Right hindlimb (tissue), 1 donor: ENCODE measurements at regions not wholly inside any gene's neighbourhood (a gene's known extent, or its start where the extent isn't known, plus 50 kb on each side); places are given as distances from the start of the nearest gene placed in this dataset.

Experiments
- DNase-seq: peaks from one replicate; pipeline ENCODE4 v3.0.0-alpha.2; 2018

DNA sequence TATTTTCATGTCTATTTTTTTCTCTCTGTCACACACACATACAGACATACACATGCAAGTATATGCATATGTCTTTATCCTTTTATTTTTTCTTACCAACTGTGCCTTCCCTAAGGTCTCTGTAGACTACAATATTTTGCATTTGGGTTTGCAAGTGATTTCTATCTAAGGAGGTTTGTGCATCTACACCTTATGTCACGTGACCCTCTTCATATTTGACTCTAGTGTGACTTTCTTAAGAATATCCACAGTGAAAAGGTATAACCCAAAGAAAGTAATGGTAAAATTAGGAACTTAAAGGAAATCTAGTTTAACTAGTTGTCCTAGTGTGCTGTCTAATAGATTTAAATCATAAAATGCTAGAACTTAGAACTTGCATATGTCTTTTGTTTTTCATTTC is 298.8 kb upstream of the LRIG3 start:
- no peak for DNase-seq

DNA sequence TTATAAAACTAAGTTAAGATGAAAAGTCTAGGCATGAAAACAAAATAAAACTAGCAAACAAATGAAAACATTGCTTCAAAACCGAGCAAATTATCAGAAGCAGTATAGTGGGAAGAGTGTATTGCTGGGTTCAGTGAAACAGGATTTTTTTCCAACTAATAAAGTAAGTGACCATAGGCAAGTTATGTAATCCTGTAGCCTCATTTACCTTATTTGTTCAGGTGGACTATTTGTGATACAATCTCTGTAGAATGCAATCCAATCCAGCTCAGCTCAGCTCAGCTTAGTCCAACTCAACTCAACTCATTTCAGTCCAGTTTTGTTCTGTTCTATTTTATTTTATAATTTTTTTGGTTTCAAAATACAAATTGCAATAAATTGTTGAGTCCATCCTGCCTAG is 276.7 kb upstream of the LRIG3 start:
- DNase-seq, result no peak

DNA sequence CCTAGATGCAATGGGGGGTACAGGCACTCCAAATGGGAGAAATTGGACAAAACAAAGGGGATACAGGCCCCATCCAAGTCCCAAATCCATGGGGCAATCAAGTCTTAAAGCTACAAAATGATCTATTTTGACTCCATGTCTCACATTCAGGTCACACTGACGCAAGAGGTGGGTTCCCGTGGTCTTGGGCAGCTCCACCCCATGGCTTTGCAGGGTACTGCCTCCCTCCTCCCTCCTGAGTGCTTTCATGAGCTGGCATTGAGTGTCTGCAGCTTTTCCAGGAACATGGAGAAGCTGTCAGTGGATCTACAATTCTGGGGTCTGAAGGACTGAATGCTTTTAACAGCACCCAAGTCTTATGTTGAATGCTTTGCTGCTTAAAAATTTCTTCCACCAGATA is 274.5 kb upstream of the LRIG3 start:
- no peak for DNase-seq

DNA sequence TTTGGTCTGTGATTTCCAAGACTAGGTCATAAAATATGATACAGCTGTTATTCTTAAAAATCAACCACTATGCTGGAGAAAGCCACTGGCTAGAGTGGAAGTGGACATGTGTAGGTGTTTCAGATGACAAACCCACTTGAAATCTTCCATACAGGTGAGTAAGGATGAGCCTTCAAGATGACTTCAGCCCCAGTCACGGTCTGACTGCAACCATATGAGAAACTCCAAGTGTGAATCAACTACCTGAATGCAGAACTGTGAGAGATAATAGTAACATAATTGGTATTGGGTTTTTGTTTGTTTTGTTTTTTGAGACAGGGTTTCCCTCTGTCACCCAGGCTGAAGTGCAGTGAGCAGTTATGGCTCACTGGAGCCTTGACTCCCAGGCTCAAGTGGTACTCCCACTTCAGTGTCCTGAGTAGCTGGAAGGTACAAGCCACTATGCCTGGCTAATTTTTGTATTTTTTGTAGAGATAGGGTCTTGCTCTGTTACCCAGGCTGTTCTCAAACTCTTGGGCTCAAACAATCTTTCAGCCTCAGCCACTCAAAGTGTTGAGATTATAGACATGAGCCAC is 273.3 kb upstream of the LRIG3 start:
- no peak for DNase-seq

DNA sequence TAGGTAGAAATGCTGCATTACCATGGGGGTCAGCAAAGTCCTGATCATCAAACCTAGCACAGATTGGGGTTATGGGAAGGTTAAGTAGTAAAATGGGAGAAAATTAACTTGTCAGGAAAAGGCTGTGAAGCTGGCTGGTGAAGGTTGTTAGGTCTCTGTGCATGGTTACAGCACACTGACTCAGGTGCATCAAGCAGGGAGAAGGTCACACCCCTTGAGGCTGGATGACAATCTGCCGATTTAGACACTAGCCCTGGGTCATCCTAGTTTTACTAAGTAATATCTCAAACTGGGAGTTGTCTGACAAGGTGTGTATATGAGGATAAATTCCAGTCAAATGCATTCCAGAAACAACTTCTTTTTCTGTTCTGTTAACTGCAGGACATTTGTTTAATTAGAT is 271.1 kb upstream of the LRIG3 start:
- DNase-seq, result no peak

DNA sequence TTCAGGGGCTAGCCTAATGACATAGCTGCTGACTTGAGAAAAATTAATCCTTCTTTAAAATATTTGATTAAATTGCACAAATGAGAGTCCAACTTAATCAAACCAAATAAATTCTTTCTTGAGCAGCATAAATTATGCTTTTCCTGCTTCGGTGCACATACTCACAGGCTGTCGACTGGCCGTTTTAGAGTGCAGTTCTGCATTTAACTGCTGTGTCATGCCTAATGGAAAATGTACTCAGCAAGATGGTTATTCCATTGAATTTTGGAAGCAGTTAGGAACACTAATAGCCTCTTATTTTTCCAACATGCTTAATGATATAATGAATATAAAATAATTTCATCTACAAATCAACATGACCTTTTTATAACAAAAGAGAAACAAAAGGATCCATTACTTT is 266.1 kb upstream of the LRIG3 start:
- no peak for DNase-seq

DNA sequence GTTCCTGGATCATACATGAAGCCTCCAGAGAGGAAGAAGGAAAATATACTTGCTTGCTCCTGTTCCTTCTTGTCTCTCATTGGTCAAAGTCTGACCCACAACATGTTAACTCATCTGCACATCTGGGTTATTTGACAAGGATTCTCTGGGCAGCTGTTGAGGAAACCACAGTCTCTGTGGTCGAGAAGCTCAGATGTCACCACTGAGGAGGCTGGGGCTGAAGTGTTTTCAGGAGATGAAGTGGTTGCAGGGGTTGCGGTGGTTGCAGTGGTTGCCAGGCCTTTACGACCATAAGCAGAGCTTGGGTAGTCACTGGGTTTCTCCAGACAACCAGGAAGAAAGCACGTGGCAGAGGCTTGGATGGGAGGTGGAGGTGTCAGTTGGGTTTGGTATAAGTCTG is 265.0 kb upstream of the LRIG3 start:
- DNase-seq, result no peak

DNA sequence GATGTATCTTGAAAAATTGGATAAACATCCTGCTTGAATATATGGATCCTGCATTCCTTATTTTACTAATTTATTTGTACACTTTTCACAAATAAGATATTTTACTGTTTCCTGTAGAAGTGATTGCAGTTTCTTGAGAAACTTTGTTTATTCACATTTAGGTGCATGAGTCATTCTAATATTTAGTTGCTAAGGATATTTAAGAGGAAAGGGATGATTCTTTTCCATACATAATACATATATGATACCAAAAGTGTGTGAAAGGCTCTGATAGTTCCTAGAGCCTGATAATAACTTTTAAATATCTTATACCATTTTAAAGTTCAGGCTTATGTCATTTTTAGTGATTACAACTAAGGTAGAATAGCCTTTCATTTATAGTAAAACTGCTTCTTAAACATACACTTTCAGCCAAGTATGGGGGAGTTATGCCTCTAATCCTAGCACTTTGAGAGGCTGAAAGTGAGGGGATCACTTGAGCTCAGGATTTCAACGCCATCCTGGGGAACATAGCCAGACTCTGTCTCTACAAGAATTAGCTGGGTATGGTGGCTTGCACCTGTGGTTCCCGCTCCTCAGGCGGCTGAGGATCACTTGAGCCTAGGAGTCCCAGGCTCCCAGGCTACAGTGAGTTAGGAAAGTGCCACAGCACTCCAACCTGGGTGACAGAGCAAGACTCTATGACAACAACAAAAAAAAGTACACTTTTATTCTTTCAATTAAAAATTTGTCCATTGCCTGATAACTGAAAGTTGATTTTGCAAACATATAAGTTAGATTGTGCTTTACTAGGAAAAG is 262.6 kb upstream of the LRIG3 start:
- no peak for DNase-seq

DNA sequence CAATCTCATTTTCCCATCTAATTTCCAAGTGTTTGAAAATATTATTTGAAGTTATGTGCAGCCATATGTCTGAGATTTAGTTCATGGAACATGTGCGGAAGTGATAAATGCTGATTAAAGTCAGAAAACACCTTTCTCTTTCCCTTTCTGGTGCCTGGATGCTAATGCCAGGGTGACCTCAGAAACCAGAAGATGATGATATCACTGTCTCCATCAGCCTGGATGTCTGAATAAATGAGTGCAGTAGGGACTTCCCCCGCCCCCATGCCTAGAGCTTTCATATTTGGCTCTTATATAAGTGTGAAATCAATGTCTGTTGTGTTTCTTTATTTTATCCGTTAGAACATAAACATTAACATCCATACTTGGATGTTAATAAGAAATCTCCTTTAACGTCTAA is 261.9 kb upstream of the LRIG3 start:
- DNase-seq, result no peak

DNA sequence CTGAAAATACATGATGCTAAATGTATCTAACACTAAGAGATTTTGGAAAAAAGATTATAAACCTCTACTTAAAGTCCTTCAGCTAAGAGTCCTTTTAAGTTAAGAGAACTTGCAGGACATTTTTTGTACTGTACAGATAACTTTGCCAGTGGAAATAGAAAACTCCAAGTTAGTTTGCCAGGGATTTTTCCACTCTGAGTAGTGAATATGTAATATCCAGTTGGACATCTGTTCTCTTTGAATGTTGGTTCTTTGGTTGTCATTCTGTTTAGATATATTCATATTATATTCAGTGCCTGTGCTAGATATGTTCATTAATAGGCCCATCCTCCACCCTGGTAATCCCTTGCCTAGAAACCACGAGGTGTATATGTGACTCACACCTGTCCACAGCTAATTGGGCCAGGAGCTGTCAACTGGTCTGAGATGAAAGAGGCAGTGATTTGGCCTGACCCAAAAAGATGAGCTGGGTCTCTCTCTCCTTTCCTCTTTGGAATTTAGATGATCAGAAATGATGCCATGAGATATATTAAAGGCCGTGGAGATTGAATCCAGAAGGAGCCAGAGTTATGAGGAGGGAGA is 261.0 kb upstream of the LRIG3 start:
- no peak for DNase-seq

DNA sequence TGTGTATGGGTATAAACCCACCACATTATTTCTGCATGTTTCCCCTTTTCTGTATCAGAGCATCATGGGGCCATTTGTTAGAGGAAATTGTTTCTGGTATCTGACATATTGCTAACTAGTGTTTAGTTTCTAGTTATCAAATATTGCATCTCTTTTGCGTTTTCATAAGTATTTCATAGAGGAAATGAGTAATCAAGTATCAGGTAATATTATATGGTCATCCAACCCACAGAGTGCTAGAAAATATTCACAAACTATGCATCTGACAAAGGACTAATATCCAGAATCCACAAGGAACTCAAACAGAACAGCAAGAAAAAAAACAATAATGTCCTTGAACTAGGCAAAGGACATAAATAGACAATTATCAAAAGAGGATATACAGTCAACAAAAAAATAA is 258.9 kb upstream of the LRIG3 start:
- no peak for DNase-seq

DNA sequence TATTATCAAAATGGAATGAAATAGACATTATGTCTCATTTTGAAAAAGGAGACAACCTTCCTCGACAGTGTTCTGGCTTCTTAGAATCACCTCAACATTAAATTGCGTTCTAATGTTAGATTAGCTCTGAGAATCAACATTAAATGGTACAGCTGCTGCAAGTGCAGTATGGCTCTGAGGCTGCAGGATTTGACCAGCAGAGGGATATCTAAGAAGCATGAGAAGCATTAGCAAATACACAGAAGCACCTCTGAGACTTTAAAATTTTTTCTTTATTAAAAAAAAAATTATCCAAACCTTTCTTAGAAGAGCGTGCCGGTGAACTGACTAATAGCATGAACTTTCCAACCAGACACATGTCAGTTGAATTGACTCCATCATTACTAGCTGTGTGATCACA is 253.4 kb upstream of the LRIG3 start:
- no peak for DNase-seq

DNA sequence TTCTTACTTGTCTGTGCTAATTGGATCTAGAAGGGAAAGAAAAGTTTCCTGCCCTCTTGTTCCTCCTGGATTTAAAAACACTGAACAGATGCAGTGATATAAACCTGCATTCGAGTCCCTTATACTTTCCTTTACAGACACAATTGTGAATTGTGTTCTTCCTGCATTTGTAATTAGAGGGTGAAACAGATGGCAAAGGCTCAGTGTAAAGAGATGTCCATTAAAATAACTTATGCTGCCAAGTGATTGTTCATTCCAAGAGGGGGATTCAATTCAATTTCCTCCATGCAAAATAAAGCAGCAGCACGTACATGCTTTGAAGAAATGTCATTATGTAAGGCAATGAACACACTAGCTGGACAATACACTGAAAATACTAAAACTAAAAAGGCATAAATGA is 248.3 kb upstream of the LRIG3 start:
- no peak for DNase-seq

DNA sequence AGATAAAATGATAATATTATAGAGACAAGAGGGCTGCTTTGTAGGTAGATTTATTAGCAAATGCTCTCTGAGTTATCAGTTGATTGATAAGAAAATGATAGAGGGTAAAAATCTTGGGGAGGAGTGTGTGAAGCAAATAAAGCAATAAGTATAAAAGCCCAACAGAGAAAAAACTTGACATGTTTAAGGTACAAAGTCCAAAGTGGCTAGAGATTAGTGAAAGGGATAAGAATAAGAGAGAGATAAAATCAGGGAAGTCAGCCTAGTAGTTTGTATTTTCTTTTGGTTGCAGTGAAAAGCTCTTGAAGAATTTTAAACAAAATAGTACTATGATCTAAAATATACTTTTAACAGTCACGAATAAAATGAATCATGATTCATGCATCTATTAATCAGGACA is 246.2 kb upstream of the LRIG3 start:
- DNase-seq, result no peak

DNA sequence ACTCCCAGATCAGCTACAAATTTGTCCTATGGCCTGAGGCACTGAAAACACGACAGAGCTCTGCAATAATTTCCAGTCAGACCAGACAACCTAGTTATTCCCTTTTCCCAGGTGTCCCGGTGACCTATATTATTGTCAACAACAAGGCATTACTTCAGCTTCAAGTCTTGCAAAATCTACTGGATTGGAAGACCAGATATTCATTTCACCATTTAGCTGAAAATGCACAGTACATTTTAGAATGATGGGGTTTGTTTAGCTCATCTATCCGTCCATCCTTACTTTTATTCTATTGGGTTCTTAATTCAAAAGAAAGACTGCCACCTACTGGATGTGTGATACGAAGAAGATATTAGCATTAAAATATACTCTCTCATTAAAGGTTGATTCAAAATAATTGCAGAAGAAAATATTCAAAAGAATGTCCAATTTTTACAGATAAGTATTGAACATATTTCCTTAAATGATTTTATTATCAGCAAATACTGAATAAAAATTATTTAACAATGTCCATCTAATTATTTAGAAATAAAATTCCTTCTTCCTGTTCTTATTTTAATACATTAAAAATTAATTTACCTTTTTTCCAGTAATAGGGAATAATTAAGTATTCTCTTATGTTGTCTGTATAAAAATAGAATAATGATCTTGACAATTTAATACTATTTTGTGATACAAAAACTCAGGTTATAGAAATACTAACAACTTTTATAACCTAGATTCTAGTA is 244.9 kb upstream of the LRIG3 start:
- no peak for DNase-seq

DNA sequence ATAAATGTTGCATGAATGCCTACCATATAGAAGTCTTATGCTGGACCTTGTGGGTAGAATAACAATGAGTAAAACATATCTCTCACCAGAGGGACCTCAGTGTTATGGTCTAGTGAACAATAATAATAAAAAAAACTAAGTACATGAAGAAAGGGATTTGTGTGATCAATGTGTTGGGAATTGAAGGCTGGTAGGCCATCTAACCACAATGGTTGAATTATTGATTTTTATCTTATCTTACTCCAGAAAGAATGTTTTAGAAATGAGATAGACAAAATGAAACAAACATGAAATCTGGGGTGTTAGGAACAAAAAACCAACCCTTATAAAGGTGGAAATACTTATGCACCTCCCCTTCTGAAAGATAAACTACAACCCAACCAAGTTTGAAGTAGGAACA is 243.9 kb upstream of the LRIG3 start:
- no peak for DNase-seq

DNA sequence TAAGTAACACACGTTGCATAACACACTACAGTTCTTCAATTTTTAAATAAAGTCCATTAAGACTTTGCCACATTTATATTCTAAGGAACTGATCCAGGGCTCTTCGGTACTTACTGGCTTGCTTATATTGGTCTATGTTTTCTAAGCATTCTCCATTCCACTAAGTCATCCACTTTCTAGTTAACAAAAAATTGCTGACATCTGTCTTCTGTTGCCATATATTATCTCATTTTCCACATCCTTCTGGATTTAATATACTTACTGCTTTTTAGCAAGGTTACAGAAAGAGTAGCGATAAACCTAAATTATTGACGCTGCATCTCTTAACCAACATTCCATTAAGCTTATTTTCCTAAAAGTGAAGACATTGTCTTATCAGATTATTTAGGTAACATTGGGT is 238.4 kb upstream of the LRIG3 start:
- no peak for DNase-seq

DNA sequence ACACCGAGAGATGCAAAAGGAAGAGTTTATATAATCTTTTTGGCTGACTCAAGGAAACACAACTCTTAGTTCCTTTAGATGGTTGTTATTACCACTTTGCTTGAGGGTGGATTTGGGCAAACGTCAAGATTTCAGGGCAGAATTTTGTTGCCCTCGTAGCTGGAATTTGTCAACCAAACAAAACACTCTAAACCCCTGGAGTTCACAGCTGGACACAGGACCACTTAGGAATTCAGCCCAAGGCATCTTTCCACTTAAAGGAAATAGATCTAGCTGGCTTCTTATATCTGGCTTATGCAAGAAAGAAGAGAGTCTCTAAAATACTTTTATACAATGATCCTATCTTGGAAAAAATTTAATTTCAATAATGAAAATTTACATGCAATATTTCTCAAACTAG is 237.8 kb upstream of the LRIG3 start:
- DNase-seq, result no peak

DNA sequence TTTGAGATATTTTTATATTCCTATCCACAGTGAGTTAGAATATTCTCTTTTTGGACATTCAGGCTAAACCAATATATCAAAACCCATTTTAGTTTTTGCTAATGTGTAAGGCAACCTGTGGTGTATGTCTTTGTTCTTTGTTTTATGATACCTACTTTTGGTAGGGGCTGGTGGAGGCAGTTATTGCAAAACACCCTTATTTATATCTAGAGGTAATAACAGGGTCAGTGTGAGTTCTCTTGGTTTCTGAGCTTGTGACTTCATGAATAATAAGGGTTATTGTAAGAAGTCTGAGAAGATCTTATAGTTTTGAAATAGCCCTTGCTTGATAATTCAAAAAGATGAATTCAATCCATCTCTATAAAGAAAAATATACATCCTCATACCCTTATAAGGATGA is 235.1 kb upstream of the LRIG3 start:
- DNase-seq, result no peak

DNA sequence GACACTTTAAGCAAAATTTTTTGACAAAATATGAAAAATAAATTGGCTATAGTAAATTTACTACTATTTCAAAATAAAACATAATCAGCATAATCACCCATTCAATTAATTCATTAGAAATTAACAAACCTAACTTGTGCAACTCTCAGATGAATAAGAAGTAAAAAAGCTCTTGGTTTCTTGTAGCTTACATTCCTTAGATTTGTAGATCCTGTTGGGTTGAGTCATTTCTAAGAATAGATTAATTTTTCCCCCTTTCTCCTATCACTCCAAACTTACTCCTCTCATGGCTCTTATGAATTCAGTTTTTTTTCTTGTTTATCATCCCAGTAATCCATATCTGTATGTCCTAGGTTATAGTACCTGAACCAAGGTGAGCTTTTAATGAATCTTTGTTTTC is 230.9 kb upstream of the LRIG3 start:
- DNase-seq, result no peak

DNA sequence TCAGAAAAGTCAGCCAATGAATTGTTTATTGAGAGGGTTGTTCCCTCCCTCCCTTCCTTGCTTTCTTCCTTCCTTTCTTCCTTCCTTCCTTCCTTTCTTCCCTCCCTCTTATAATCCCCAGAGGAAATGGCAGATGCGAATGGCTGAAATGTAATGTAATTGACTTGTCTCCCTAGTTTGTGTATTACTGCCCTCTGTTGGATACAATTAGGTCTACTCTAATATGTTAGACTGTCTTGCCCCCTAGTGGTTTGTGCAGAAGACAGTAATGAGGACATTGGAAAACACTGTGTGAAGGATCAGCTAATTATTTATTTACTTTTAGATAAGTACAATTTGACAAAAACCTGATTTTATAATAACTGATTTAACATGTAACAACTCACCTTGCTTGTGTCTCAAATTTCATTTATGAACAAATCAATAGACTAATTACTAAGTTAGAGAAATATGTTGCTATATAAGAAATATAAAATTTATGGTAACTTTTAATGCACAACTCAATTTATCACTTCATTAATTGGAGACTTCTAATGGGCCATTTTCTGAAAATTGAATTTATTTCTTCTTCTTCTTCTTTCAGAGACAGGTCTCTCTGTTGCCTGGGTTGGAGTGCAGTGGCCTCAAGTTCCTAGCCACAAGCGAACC is 229.8 kb upstream of the LRIG3 start:
- no peak for DNase-seq

DNA sequence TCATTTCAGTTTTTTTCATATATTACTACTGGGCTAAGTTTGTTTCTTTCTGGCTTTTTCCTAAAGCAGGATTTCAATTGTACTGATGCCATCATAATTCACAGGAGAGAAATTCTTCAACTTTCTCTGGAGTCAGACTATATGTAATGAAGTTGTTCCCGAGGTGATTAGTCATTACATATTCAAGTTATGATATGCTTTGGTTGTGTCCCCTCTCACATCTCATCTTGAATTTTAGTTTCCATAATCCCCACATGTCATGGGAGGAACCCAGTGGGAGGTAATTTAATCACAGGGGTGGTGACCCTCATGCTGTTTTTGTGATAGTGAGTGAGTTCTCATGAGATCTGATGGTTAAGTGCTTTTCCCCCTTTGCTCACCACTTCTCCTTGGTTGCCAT is 227.5 kb upstream of the LRIG3 start:
- DNase-seq, result no peak

DNA sequence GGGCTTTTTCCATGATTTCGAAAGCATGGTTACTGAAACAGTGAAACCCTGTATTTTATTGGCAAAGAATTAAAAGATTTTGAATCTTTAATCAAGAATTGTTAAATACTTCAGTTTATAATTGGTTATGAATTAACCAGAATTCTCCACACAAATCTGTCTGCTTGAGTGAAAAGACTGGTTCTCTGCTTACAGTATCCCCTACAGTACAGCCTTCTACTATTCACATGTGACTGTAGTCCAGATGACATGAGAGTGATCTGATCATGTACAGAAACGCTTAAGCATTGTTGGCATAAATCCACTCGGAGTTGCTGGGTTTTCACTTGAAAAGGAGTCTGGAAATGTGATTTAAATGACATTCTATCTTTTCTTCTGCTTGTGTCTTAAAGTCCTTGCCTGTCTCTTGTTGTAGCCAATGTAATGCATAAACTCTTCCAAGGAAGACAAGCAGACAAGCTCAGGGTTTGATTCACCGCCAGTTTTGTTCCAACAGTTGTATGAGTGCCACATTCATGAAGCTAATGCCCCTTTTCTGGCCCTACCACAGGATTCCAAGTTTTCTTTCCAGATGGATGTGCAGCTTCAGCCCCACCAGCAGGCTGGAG is 222.0 kb upstream of the LRIG3 start:
- DNase-seq, result peak; percentile 77
